ENCODE measurements at regions not wholly inside any gene's neighbourhood (a gene's known extent, or its start where the extent isn't known, plus 50 kb on each side); places are given as distances from the start of the nearest gene placed in this dataset.
"Not testable (repeated sequence)": the region's sequence is repeated elsewhere in the genome, so short reads cannot be mapped to it uniquely, and the experiment has no call there.

GRCh38 chr14:48606960-48607359, 931.6 kb upstream of the MDGA2 start:
- not testable (repeated sequence) for TF ChIP-seq CTCF (IDR thresholded peaks at IDR 0.05 in 2 of 3, conservative IDR thresholded peaks at IDR 0.05 in 1 of 3; ENCODE audit: borderline replicate concordance in 1 of 3, insufficient read depth in 1 of 3, low read depth in 2 of 3, low read length in 2 of 3); POLR2AphosphoS5 (IDR thresholded peaks at IDR 0.05; ENCODE audit: low read depth, low read length); EZH2phosphoT487 (IDR thresholded peaks at IDR 0.05; ENCODE audit: borderline replicate concordance); EZH2 (IDR thresholded peaks at IDR 0.05); POLR2A (IDR thresholded peaks at IDR 0.05; ENCODE audit: borderline replicate concordance, extremely low read depth, insufficient read depth, insufficient read length); SIN3A (IDR thresholded peaks at IDR 0.05; ENCODE audit: low read depth); JUND (IDR thresholded peaks at IDR 0.05); YY1 (IDR thresholded peaks at IDR 0.05; ENCODE audit: extremely low read depth, insufficient replicate concordance, low read depth, low read length); SRF (IDR thresholded peaks at IDR 0.05; ENCODE audit: low read depth); TCF7L2 (IDR thresholded peaks at IDR 0.05; ENCODE audit: borderline replicate concordance, extremely low read depth, insufficient read depth, insufficient read length); ZFX (IDR thresholded peaks at IDR 0.05); EGR1 (IDR thresholded peaks at IDR 0.05; ENCODE audit: low read depth)
- TF ChIP-seq, protein P1, sequence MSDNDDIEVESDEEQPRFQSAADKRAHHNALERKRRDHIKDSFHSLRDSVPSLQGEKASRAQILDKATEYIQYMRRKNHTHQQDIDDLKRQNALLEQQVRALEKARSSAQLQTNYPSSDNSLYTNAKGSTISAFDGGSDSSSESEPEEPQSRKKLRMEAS (IDR thresholded peaks at IDR 0.05): not testable (repeated sequence)
- TF ChIP-seq, protein P2, sequence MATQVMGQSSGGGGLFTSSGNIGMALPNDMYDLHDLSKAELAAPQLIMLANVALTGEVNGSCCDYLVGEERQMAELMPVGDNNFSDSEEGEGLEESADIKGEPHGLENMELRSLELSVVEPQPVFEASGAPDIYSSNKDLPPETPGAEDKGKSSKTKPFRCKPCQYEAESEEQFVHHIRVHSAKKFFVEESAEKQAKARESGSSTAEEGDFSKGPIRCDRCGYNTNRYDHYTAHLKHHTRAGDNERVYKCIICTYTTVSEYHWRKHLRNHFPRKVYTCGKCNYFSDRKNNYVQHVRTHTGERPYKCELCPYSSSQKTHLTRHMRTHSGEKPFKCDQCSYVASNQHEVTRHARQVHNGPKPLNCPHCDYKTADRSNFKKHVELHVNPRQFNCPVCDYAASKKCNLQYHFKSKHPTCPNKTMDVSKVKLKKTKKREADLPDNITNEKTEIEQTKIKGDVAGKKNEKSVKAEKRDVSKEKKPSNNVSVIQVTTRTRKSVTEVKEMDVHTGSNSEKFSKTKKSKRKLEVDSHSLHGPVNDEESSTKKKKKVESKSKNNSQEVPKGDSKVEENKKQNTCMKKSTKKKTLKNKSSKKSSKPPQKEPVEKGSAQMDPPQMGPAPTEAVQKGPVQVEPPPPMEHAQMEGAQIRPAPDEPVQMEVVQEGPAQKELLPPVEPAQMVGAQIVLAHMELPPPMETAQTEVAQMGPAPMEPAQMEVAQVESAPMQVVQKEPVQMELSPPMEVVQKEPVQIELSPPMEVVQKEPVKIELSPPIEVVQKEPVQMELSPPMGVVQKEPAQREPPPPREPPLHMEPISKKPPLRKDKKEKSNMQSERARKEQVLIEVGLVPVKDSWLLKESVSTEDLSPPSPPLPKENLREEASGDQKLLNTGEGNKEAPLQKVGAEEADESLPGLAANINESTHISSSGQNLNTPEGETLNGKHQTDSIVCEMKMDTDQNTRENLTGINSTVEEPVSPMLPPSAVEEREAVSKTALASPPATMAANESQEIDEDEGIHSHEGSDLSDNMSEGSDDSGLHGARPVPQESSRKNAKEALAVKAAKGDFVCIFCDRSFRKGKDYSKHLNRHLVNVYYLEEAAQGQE (IDR thresholded peaks at IDR 0.05; ENCODE audit: low read depth): not testable (repeated sequence)
